Glomerular visceral epithelial cell (primary cell): ENCODE measurements at regions not wholly inside any gene's neighbourhood (a gene's known extent, or its start where the extent isn't known, plus 50 kb on each side); places are given as distances from the start of the nearest gene placed in this dataset.
A peak's percentile ranks its signal among the peaks of the same experiment; 100 is the strongest.
"Not testable (repeated sequence)": the region's sequence is repeated elsewhere in the genome, so short reads cannot be mapped to it uniquely, and the experiment has no call there.

Source experiments
- DNase-seq: peaks from one replicate; pipeline ENCODE4 v3.0.0-alpha.2; 2016; ENCODE audit errors: extremely low spot score

DNA sequence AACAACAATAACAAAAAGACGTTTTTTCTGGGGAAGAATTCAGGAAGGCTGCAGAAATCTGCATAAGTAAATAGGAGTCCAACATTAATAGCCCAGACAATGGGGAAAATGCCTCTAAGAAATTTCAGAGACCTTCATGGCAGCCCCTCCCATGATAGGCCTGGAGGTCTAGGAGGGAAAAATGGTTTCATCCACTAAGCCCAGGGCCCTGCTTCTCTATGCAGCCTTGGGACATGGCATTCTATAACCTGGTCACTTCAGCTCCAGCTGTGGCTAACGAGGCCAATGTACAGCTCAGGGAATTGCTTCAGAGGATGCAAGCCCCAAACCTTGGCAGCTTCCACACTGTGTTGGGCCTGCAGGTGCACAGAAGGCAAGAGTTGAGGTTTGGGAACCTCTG, 125.6 kb upstream of the GMNC start:
- DNase-seq: no peak

- DNase-seq: no peak
Measured at GRCh38 chr3:190984502-190985244, 122.2 kb upstream of the GMNC start.

DNA sequence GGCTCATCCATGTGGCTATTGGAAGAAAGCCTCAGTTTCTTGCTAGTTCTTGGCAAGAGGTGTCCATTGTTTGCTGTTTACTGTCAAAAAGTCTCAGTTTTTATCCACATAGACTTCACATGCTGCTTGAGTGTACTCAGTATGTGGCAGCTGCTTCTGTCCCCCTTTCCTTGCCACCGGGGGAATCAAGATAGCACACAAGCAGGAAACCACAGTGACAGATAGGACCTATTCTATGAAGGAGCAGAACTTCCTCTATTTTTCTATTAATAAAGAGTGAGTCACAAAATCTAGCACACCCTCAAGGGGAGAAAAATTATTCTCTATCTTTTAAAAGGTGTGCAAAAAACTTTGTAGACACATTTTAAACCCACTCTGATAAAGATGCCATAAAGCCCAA, 121.4 kb upstream of the GMNC start:
- DNase-seq: no peak

DNA sequence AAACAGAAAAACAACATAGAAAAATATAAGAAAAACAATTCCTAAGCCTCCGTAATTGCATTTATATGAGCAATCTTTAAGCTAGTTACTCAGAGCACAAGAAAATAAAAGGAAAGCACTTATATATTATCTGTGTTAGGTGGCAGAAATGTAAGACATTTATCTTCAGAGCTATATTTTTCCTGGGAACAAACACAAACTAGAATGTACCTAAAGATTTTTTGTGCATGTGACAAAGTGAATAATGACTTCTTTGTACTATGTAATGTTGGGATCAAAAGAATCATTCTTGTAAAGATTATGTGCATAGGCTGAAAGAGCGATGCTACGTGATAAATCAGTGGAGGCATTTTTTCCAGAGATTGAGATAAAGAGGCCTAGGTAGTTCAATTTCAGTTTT, 111.3 kb upstream of the GMNC start:
- no peak for DNase-seq

- DNase-seq: no peak
Measured at GRCh38 chr3:190972840-190973270, 110.4 kb upstream of the GMNC start.

GRCh38 chr3:190972196-190972595, 109.7 kb upstream of the GMNC start:
- no peak for DNase-seq

- DNase-seq: no peak
Measured at GRCh38 chr3:190970560-190970959, 108.1 kb upstream of the GMNC start.

DNA sequence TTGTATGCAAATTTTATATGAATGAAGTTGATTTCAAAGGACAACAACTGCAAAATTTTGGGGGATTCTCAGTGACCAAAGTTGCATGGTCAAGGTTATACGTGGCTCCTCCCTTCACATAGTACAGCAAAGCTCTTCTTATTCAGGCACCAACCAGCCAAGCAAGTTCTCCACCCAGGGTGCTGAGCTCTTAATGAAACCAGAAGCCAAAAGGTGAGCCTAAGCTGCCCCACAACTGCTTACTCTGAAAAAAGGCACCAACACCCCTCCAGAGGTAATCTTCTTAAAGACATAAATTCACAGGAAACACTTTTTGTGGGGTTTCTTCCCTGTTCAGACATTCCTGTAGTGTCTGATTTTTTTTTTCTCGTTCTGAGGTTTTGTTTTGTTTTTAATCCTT, 106.1 kb upstream of the GMNC start:
- no peak for DNase-seq

DNA sequence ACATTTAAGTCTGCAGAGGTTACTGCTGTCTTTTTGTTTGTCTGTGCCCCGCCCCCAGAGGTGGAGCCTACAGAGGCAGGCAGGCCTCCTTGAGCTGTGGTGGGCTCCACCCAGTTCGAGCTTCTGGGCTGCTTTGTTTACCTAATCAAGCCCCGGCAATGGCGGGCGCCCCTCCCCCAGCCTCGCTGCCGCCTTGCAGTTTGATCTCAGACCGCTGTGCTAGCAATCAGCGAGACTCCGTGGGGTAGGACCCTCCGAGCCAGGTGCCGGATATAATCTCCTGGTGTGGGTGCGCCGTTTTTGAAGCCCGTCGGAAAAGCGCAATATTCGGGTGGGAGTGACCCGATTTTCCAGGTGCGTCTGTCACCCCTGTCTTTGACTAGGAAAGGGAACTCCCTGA, 102.4 kb upstream of the GMNC start:
- DNase-seq: not testable (repeated sequence)

DNA sequence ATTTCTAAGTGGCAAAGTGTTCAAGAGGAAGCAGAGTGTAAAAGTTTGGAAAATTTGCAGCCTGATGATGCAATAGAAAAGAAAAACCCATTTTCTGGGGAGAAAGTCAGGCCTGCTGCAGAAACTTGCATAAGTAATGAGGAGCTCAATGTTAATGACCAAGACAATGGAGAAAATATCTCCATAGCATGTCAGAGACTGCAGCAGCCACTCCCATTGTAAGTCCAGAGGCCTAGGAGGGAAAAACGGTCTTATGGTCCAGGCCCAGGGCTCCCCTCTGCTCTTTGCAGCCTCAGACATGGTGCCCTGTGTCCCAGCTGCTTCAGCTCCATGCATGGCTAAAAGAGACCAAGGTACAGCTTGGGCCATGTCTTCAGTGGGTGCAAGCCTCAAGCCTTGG, 96.6 kb upstream of the GMNC start:
- no peak for DNase-seq

- DNase-seq: no peak
Measured at GRCh38 chr3:190941694-190942260, 79.3 kb upstream of the GMNC start.

GRCh38 chr3:190934616-190935015, 72.1 kb upstream of the GMNC start:
- DNase-seq: not testable (repeated sequence)

DNA sequence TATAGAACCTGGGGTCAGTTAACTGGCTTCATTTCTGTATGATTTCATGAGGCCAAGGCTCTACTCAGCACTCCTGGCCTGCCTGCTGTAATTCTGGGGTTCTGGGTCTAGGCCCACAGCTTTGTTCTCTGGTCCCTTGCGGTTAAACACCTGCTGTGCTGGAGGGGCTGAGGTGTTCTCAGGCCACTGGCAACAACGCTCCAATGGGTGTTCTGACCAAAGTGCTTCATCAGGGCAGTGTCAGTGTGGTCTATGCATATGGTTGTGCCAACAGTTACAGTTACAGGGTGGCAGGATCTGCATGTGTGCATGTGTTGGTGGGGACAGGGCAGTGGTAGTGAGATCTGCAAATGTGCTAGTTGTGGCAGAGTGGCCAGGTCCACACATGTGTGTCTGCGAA, 64.1 kb upstream of the GMNC start:
- DNase-seq: no peak

DNA sequence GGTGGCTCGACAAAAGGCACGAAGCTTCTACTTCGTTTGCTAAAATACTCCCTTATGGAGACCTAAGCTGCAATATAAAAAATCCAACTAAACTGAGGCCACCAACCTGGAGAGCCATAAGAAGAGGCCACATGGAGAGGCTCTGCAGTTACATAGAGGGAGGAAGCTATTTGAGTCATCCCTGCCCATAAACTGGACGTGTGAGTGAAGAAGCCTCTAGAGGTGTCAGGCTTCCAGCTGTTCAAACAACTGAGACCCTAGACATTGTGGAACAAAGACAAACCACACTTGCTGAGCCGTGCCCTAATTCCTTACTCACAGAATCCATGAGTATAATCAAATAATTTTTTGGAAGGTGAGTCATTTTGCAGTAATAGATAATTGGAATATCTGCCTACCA, 50.2 kb upstream of the GMNC start:
- DNase-seq: peak; percentile 22
